HG03565 (cell line): ENCODE measurements at regions not wholly inside any gene's neighbourhood (a gene's known extent, or its start where the extent isn't known, plus 50 kb on each side); places are given as distances from the start of the nearest gene placed in this dataset.

ENCODE experiments used
- ATAC-seq: cut with Tn5 transposase; IDR thresholded peaks from one replicate; pipeline ENCODE4 v1.9.1; 2021; ENCODE audit warnings: mild to moderate bottlenecking, moderate library complexity; ENCODE audit not compliant: unreplicated experiment

DNA sequence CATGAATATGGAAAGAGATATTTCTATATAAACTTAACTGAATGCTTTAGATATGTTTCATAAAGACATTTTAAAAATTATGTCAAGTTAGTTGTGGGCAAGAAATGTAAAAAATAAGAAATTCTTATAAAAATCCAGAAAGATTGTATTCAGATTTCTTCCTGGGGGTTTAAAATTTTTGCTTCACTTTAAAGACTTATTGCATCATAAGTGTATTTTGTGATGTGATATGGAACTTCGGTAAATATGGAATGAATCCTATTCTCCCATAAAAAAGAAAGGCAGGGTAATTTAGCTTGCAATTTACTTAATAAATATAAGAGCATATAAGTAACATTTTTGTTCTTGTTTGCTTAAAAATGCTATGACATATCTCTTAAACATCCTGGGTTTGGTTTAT lies 104.8 kb upstream of the CWC22 start:
- no peak for ATAC-seq

DNA sequence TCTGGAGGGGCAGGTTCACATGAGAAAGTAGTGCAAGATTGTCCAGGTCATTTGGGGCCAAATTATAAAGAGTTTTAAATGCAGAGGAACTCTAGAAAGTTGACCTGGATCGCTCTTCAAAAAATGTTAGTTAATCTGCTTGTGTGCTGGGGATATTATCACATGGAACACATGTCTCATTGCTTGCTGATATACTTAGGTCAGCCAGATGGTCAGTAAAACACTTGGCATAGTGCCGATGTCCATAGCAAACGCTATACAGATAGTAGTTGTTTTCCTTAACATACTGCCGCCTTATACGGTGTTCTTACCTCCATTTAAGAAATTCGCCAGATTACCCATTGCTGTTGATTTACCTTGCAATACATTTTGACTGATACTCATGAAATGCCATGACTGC lies 103.4 kb upstream of the CWC22 start:
- no peak for ATAC-seq

DNA sequence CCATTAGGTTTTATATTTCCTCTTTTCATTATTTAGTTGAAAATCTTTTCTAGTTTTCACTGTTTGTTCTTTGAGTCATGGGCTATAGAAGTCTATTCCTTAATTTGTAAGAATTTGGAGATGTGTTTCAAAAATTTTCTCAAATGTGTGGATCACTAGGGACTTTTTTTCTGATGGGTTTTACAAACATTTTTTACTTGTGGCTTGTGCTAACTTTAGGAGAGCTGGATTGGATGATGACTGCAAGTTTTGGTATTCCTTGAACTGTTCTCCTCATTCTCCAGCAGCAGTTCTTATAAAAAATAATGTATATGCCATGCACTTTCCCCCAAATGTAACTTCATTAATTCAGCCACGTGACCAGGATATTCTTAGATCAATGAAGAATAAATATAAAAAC lies 94.7 kb upstream of the CWC22 start:
- ATAC-seq: no peak

DNA sequence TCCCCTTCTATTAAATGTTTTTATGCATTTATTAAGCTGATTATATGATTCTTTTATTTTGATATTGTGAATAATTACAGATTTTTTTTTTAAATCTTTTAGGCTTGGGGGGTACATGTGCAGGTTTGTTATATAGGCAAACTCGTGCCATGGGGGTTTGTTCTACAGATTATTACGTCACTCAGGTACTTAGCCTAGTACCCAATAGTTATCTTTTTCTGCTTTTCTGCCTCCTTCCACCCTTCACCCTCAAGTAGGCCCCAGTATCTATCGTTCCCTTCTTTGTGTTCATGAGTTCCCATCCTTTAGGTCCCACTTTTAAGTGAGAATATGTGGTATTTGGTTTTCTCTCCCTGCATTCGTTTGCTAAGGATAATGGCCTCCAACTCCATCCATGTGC lies 92.2 kb upstream of the CWC22 start:
- ATAC-seq: no peak

DNA sequence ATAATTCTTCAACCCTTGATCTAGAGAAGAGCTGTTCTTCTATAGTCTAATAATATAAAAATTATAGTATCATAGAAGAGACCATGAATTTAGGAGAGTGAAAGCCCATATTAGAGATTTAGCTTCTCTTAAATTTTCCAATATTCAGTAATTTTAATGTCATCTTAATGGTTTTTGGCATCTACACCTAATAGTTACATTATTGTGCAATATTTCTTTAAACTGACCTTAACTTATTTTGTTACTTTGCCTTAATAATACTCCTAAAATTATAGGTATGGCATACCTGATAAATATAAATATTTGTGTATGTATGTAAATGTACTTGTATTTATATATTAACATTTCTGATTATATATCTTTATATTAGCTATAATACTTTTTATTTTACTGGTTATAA lies 78.0 kb upstream of the CWC22 start:
- no peak for ATAC-seq

DNA sequence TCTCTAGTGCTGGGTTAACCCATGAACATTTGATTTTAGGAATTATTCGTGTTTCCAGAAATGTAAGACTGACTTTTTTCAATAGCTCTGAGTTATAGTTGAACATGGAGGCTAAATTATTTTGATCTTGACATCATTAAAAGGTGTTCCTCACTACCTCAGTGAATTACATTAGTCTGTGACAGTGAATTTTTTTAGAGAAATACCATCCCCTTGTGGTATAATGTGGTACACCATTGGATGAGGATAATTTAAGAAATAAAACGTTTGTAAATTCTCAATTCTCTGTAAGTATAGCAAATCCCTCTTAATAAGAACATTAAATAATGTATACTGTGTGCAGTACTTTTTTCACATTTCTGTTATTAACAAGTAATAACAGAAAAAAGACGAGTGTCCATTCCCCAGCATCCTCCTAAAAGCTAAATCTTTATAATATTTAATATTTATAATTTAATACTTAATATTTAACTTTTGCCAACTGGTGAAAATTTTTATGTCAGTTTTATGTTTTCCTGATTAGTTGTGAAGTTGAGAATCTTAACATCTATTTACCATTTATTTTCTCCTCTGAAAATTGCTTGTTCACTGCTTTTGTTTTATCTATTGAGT lies 70.3 kb upstream of the CWC22 start:
- peak; percentile 66 for ATAC-seq

DNA sequence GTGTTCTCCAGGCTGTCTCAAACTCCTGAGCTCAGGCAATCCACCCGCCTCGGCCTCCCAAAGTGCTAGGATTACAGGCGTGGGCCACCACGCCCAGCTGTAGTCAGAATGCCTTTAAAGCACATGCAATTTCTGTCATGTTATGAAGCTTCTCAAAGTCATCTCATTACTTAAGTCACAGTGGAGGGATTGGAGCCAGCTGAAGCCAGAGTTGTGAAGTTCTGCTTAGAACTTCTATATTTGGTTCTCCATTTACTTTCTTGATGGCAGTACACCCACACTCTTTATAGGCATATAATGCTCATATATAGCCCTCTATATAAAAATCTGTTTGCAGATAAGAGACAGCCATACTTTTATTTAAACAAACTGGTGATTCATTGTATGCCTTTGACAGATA lies 68.8 kb upstream of the CWC22 start:
- no peak for ATAC-seq

DNA sequence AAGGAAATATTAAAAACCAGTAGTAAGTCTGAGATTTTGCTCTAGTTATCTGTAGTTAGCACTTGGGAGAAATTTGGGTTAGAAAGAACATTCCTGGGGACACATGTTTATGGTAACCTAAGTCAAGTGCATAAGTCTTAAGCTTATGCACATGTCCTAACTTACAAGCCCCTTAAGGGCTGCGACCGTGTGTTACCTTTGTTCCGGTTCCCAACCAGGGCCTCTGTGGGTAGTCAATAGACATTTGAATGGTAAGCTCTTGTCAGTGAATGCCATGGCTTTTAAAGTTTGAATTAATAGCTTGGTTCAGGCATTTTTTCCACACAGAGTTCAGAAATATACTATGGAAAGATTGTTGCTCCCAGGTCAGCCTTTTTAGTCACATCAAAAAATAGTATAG lies 64.7 kb upstream of the CWC22 start:
- ATAC-seq: no peak

DNA sequence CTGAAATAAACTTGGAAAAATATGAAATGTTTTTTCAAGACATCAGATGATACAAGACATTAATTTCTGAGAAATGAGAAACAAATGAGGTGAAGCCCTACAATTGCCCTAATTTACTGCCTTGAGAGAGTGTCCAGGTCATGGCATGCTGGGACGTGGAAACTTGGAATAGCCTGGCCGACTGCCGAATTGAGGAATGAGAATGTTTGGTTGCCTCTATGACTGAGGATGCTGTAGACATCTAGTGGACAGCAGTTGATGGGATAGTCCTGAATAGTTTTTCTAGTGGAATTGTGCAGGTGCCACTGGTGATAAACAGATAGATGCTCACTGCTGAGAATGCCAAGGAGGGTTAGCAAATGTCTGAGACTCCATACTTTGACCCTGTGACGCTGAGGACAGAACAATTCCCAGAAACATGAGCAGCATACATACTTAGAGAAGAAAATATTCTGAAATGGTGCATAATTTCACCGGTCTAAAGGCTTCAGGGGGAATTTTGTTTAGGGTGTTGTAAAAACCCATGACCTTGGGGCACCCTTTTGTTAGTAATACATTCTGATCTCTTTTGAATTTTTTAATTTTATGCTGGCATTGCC lies 56.5 kb upstream of the CWC22 start:
- ATAC-seq: no peak

DNA sequence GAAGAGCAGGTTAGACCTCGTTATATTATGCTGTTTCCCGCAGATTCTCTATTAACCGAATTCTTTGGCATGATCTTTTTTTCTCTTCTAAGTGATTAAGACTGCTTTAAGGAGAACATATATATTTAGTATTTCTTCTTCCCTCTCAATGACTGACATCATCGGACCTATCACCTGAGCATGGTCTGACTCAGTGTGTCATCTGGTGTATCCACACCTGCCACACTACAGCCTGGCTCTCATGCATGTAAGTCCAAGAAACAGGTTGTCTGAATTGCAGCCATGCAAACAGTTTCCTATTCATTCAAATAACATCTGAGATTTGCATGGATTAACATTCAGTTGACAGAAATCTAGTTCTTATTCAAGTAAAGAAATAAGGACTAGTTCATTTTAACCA lies 55.1 kb upstream of the CWC22 start:
- ATAC-seq: no peak

DNA sequence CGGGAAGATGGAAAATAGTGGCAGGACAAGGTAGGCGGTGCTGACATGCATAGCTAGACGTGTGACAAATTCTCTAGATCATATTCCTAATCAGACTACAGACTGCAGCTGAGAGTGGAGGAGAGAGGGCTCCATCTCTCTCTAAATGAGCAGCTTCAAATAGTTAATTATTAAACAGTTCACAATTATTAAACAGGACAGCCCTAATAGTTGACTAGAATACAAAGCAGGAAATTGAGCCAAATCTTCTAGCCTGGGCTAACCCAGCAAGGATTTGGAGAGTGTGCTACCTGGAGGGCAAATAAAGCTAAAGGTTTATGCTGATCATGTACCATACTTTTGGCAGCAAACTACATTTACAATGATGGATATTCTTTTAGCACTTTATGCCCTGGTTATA lies 54.4 kb upstream of the CWC22 start:
- no peak for ATAC-seq

DNA sequence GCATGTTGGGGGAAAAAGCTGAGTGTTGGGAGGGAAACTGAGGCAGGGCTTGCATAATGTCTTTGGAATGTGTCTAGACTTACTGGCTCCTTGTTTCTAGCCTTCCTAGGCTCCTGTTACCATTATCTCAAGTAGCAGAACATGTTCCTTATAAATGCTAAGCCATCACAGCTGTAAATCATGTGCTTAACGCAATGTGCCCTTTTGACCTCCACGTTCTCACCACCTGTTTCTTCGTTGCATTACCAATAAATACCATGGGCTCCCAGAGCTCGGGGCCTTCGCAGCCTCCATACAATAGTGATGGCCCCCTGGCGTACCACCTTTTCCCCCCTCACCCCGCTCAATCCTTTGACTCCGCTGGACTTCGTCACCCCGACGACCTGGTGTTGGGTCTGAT lies 54.0 kb upstream of the CWC22 start:
- ATAC-seq: no peak

DNA sequence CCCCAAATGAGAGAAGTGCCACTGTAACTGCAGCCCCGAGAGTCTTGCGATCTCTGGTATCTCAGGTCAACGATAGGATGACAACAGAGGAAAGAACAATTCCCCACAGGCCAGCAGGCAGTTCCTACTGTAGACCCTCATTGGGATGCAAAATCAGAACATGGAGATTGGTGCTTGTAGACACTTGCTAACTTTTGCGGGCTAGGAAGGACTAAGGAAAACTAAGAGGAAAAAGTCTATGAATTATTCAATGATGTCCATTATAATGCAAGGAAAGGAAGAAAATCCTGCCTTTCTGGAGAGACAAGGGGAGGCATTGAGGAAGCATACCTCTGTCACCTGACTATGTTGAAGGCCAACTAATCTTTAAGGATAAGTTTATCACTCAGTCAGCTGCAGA lies 51.9 kb upstream of the CWC22 start:
- ATAC-seq: no peak

DNA sequence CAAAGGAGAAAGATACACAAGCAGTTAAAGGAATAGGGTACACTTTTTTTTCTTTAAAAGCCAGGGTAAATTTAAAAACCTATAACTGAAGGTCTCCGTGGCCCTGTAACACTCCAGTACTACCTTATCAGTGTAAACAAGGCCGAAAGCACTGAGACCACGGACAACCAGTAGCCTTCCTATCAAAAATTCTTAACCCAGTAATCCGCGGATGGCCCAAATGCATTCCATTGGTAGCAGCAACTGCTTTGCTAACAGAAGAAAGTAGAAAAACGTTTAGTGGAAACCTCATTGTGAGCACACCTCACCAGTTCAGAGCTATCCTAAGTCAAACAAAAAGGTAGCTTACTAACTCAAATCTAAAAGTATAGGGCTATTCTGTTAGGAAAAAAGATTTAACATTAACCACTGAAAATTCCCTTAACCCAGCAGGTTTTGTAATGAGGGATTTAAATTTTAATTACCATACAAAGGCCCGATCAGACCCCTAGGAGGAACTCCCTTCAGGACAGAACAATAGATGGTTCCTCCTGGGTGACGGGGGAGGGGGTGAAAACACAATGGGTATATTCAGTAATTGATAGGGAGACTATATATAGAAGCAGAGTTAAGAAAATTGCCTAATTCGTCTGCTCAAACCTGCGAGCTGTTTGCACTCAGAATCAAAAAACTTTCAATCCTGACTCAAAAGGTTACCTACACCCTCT lies 50.8 kb upstream of the CWC22 start:
- ATAC-seq: no peak
